SH-SY5Y (cell line): ENCODE measurements at regions not wholly inside any gene's neighbourhood (a gene's known extent, or its start where the extent isn't known, plus 50 kb on each side); places are given as distances from the start of the nearest gene placed in this dataset.

Source experiments
- GATA2 ChIP-seq: IDR thresholded peaks from 2 replicates; pipeline ENCODE4 v1.6.1; 2011; ENCODE audit warnings: mild to moderate bottlenecking, low read depth, low read length
- GATA3 ChIP-seq: IDR thresholded peaks from 2 replicates; pipeline ENCODE4 v1.6.1; 2011; ENCODE audit warnings: low read depth, mild to moderate bottlenecking, low read length, moderate library complexity

DNA sequence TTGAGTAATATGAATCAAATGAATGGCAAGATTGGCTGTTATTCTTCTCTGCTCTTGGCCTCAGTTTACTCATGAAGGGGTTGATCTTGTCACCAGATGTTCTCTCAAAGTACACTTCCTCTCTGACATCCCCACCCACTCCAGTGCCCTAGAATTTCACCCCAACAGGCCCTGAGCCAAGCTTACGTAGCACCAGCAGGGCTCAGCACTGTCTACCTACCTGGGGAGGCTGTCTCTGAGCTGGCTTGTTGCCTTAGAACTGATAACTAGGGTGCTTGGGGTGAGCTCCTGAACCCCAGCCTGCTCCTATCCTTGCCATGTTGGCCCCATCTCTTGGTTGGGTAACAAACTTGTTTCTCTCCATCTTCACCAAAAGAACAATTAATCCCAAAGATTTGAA is 159.1 kb upstream of the USP24 start:
- TF ChIP-seq GATA2 (no peak), GATA3 (no peak)

- TF ChIP-seq GATA2 = no peak
Measured at GRCh38 chr1:55369474-55369873, 154.3 kb upstream of the USP24 start.

- TF ChIP-seq GATA3 (no peak), GATA2 (no peak)
Measured at GRCh38 chr1:55368698-55369097, 153.5 kb upstream of the USP24 start.

- TF ChIP-seq GATA2 = no peak
- TF ChIP-seq GATA3 = no peak
Measured at GRCh38 chr1:55367273-55367672, 152.1 kb upstream of the USP24 start.

DNA sequence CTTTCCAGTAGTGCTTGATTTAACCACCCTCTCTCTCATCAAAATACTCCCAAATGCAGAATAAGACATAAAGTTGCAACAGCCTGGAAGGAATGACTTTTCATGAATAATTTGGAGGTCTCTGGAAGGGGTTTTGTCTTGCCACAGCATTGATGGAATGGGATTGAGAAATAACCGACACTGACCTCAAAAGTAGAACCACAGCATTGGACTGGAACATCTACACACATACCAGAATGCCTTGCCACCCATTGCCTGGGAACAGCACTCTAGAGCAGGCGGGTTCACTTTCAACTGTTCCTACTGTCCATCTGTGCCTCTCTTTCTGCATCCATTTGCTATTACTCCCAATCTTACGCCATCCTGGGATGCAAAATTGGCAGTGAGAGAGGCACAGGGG is 149.1 kb upstream of the USP24 start:
- TF ChIP-seq GATA2 = no peak

GRCh38 chr1:55363268-55363667 is 148.1 kb upstream of the USP24 start:
- no peak for TF ChIP-seq GATA3
- TF ChIP-seq GATA2 = no peak

GRCh38 chr1:55362558-55362957 is 147.4 kb upstream of the USP24 start:
- TF ChIP-seq GATA2 (no peak), GATA3 (no peak)

GRCh38 chr1:55359611-55360010 is 144.4 kb upstream of the USP24 start:
- TF ChIP-seq GATA2 = no peak
- no peak for TF ChIP-seq GATA3

- TF ChIP-seq GATA2 = no peak
- no peak for TF ChIP-seq GATA3
Measured at GRCh38 chr1:55358581-55358980, 143.4 kb upstream of the USP24 start.

DNA sequence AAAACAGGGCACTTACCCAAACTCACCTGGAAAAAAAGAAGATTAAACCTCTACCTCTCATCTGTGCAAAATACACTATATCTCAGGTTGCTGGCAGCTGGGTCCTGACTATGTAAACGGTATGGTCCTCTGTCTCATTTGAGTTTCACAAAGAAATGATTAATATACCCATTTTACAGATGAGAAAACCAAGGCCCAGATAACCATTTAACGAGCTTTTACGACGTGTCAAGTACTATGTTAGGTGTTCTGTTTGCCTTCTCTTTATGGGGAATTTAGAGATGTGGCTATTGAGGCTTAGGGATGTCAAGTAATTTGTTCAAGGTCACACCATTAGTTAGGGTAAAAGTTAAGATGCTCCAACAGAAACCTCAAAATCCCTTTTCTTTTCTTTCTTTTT is 140.4 kb upstream of the USP24 start:
- TF ChIP-seq GATA2 (no peak), GATA3 (no peak)

- no peak for TF ChIP-seq GATA2
- TF ChIP-seq GATA3 = no peak
Measured at GRCh38 chr1:55353707-55354620, 138.8 kb upstream of the USP24 start.

- TF ChIP-seq GATA3 (no peak), GATA2 (no peak)
Measured at GRCh38 chr1:55352811-55353180, 137.6 kb upstream of the USP24 start.

- TF ChIP-seq GATA2 (no peak), GATA3 (no peak)
Measured at GRCh38 chr1:55352080-55352810, 137.1 kb upstream of the USP24 start.

DNA sequence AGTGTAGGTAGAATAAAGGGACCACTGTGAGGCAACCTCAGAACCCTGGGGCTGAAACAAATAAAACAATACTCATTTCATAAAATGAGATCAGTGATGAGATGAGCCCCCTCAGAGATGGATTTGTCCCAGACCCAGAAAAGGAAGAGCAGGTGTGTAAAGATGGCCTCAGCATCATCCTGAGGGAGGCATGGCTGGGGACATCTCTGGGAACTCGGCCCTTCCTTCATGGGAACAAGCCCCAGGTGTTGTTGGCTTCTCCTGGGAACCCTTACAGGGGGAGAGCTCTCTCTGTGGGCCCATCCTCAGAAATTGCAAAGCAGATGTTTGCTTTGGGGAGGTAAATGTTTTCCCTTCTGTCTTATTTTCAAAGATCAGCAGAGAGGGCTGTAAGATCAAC is 133.2 kb upstream of the USP24 start:
- TF ChIP-seq GATA2 (no peak), GATA3 (no peak)

- TF ChIP-seq GATA3 (no peak), GATA2 (no peak)
Measured at GRCh38 chr1:55347866-55348265, 132.7 kb upstream of the USP24 start.

DNA sequence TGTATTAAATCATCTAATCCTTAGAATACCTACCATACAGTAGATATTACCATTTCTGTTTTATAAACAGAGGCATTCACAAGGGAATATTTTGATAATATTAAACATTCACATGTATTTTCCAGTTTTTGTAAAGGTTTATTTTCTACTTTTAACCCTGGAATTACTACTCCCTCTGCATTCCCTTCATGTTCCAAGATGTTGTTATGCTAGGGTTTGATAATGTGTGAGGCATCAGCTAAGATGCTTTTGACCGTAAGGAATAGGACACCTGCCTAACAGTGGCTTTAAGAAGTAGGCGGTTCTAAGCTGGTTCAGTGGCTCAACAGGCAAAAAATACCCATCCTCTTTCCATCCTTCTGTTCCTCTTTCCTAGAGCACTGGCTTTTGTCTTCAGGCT is 131.9 kb upstream of the USP24 start:
- TF ChIP-seq GATA2 = no peak
- no peak for TF ChIP-seq GATA3

GRCh38 chr1:55346586-55346985 is 131.4 kb upstream of the USP24 start:
- TF ChIP-seq GATA3 (no peak), GATA2 (no peak)
